NB4 (cell line): ENCODE measurements at regions not wholly inside any gene's neighbourhood (a gene's known extent, or its start where the extent isn't known, plus 50 kb on each side); places are given as distances from the start of the nearest gene placed in this dataset.

ENCODE experiments used
- CTCF ChIP-seq: IDR thresholded peaks from one replicate; pipeline ENCODE4 v1.5.1; 2012; ENCODE audit warnings: low read depth, low read length
- MYC ChIP-seq: IDR thresholded peaks from 2 replicates; pipeline ENCODE4 v1.6.1; 2011; ENCODE audit warnings: low read depth, low read length

DNA sequence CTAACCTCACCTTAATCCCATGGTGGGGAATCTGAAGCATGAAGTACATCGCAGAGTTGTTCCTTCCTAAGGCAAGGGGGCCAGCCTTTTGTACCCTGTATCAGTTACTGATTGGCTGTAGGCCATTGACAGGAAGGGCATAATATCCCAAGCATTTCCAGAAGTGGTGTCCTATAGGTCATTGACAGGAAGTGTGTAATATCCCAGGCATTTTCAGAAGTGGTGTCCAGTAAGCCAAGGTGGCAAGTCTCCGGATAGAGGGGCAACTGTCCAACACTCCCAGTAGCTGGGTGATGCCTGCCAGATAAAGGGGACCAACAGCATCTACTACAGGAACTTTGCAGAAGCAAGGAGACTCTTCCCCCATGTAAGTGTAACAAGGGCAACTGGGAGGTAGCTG lies 52.1 kb upstream of the MYRIP start:
- TF ChIP-seq CTCF (no peak), MYC (no peak)
